NT2/D1 (cell line): ENCODE measurements at regions not wholly inside any gene's neighbourhood (a gene's known extent, or its start where the extent isn't known, plus 50 kb on each side); places are given as distances from the start of the nearest gene placed in this dataset.

Source experiments
- DNase-seq: peaks from one replicate; pipeline ENCODE4 v3.0.0-alpha.2; 2011; ENCODE audit warnings: low read depth, low spot score
- H3K27me3 ChIP-seq: 2 replicates; pipeline ENCODE4 v1.6.0; 2011; ENCODE audit warnings: mild to moderate bottlenecking; ENCODE audit not compliant: insufficient read length, insufficient read depth
- H3K36me3 ChIP-seq: 2 replicates; pipeline ENCODE4 v1.6.1; 2011; ENCODE audit warnings: mild to moderate bottlenecking, low read length, mixed read lengths; ENCODE audit not compliant: insufficient read depth, insufficient read length
- H3K4me1 ChIP-seq: 2 replicates; pipeline ENCODE4 v1.5.1; 2011; ENCODE audit not compliant: insufficient read depth, insufficient read length
- H3K4me3 ChIP-seq: 2 replicates; pipeline ENCODE4 v1.5.1; 2011; ENCODE audit warnings: low read depth; ENCODE audit not compliant: insufficient read length
- H3K9ac ChIP-seq: 2 replicates; pipeline ENCODE4 v1.6.0; 2011; ENCODE audit warnings: low read depth; ENCODE audit not compliant: insufficient read length
- H3K9me3 ChIP-seq: 2 replicates; pipeline ENCODE4 v1.5.1; 2011; ENCODE audit warnings: mild to moderate bottlenecking, low read length; ENCODE audit not compliant: insufficient read depth
- SUZ12 ChIP-seq: IDR thresholded peaks from 2 replicates; pipeline ENCODE4 v1.6.1; 2011; ENCODE audit not compliant: insufficient read length, insufficient read depth; ENCODE audit errors: extremely low read depth
- YY1 ChIP-seq: IDR thresholded peaks from 2 replicates; pipeline ENCODE4 v1.6.1; 2011; ENCODE audit not compliant: insufficient read length, insufficient read depth
- ZNF274 ChIP-seq: IDR thresholded peaks from 2 replicates; pipeline ENCODE4 v1.6.1; 2011; ENCODE audit warnings: mild to moderate bottlenecking, low read depth, low read length

GRCh38 chrX:28039258-28039657, 58.0 kb upstream of the DCAF8L1 start:
- Histone ChIP-seq H3K27me3 (no peaks in the 10 kb centered on the region), H3K4me3 (no peak overlapping the region), H3K9me3 (no peaks in the 10 kb centered on the region), H3K4me1 (no peaks in the 10 kb centered on the region), H3K9ac (no peak overlapping the region), H3K36me3 (no peaks in the 10 kb centered on the region)
- no peak for DNase-seq
- TF ChIP-seq SUZ12, result no peak
- no peak for TF ChIP-seq YY1
- TF ChIP-seq ZNF274, result no peak
